Type B pancreatic cell (in vitro differentiated cells): ENCODE measurements at regions not wholly inside any gene's neighbourhood (a gene's known extent, or its start where the extent isn't known, plus 50 kb on each side); places are given as distances from the start of the nearest gene placed in this dataset.

Experiments
- DNase-seq: peaks from one replicate; pipeline ENCODE4 v3.0.0; 2021; ENCODE audit warnings: mixed read lengths; ENCODE audit not compliant: unreplicated experiment; ENCODE audit errors: extremely low spot score
- H3K27ac Mint-ChIP-seq: 2 replicates; pipeline ENCODE4 v1.8.0; 2021; ENCODE audit warnings: mild to moderate bottlenecking, mixed read lengths
- H3K27me3 Mint-ChIP-seq: 2 replicates; pipeline ENCODE4 v1.8.0; 2021; ENCODE audit warnings: mixed read lengths
- H3K36me3 Mint-ChIP-seq: 2 replicates; pipeline ENCODE4 v1.8.0; 2021; ENCODE audit warnings: mixed read lengths
- H3K4me1 Mint-ChIP-seq: one replicate; pipeline ENCODE4 v1.8.0; 2021; ENCODE audit warnings: mixed read lengths; ENCODE audit not compliant: unreplicated experiment
- H3K4me3 Mint-ChIP-seq: 2 replicates; pipeline ENCODE4 v1.8.0; 2021; ENCODE audit warnings: mild to moderate bottlenecking, mixed read lengths
- H3K9me3 Mint-ChIP-seq: 2 replicates; pipeline ENCODE4 v1.8.0; 2021; ENCODE audit warnings: mixed read lengths
- TF ChIP-seq, protein P1 (sequence below): fragments of 200-600 bp; sonication (generic); conservative IDR thresholded peaks from 2 replicates; pipeline ENCODE4 v1.5.0; 2021; ENCODE audit warnings: antibody characterized with exemption, mild to moderate bottlenecking

DNA sequence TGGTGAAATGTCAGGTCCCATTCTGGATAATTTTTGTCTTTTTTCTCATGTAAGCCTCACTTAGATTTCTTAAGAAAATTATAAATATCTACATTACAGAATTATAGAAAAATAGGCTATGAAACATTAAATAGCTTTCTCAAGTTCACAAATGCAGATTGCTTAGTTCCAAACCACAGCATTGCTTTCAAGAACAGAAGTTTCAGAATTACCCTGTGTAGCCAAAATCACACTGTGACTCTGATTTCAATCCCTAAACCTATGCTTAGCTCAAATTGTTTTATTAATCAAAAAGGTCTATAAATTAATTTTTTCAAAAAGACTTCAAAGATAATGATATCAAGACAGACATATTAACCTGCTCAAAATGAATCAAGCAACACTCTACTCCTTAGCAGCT, 881.2 kb upstream of the PCDH20 start:
- no peaks in the 10 kb centered on the region for H3K27me3 Mint-ChIP-seq
- TF ChIP-seq, protein P1, sequence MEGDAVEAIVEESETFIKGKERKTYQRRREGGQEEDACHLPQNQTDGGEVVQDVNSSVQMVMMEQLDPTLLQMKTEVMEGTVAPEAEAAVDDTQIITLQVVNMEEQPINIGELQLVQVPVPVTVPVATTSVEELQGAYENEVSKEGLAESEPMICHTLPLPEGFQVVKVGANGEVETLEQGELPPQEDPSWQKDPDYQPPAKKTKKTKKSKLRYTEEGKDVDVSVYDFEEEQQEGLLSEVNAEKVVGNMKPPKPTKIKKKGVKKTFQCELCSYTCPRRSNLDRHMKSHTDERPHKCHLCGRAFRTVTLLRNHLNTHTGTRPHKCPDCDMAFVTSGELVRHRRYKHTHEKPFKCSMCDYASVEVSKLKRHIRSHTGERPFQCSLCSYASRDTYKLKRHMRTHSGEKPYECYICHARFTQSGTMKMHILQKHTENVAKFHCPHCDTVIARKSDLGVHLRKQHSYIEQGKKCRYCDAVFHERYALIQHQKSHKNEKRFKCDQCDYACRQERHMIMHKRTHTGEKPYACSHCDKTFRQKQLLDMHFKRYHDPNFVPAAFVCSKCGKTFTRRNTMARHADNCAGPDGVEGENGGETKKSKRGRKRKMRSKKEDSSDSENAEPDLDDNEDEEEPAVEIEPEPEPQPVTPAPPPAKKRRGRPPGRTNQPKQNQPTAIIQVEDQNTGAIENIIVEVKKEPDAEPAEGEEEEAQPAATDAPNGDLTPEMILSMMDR: no peak
- H3K27ac Mint-ChIP-seq: no peak overlapping the region
- no peaks in the 10 kb centered on the region for H3K36me3 Mint-ChIP-seq
- no peaks in the 10 kb centered on the region for H3K9me3 Mint-ChIP-seq
- no peak for DNase-seq
- no peaks in the 10 kb centered on the region for H3K4me1 Mint-ChIP-seq
- no peak overlapping the region for H3K4me3 Mint-ChIP-seq

GRCh38 chr13:62294244-62294643, 878.6 kb upstream of the PCDH20 start:
- TF ChIP-seq, protein P1: no peak
- Mint-ChIP-seq H3K4me3 (no peak overlapping the region), H3K9me3 (peaks cover 3% of the 10 kb centered on the region), H3K27me3 (no peaks in the 10 kb centered on the region), H3K27ac (no peak overlapping the region), H3K4me1 (no peaks in the 10 kb centered on the region), H3K36me3 (no peaks in the 10 kb centered on the region)
- DNase-seq: no peak

DNA sequence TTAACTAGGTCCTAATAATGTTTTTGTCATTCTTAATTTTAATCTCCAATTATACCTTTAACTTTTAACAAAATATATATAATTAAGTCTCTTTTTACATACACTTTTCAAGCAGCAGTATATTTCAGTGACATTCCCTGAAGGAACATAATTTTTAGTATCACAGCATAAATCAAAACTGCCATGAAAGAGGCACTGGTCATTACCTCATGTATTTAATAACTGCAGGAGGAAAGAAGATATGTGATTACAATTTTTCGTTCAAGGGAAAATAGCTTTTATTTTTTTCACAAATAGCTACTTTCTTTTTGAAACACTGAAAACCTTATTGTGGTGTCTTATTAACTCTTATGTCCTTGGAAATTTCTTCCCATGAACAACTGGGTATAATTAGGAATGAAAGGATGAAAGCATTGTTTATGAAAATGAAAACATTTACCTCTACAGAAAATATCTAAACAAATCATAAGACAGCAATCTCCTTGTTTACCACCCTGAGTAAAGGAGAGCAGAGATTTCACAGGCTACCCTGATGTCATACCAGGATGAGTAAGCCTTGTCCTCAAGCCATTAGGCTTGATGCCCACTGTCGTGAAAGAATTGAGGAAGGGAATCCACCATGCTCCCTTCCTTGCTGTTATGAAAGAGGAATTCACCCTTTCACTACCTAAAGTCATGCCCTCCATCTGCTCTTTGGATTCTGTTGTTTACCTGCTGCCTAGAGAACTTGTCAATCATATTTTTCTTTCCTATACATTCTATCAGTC, 877.2 kb upstream of the PCDH20 start:
- Mint-ChIP-seq H3K27ac (no peak overlapping the region), H3K36me3 (no peaks in the 10 kb centered on the region), H3K9me3 (peaks cover 3% of the 10 kb centered on the region), H3K27me3 (no peaks in the 10 kb centered on the region), H3K4me1 (no peaks in the 10 kb centered on the region), H3K4me3 (no peak overlapping the region)
- no peak for DNase-seq
- TF ChIP-seq, protein P1: no peak

DNA sequence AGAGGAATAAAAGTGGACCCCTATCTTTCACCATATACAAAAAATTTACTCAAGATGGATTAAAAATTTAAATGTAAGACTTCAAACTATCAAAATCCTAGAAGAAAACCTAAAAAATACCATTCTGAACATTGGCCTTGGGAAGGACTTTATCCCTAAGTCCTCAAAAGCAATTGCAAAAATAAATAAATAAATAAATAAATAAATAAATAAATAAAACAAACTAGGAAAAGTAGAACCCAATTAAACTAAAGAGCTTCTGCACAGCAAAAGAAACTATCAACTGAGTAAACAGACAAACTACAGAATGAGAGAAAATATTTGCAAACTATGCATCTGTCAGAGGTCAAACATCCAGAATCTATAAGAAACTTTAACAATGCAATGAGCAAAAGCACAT, 874.9 kb upstream of the PCDH20 start:
- TF ChIP-seq, protein P1: no peak
- Mint-ChIP-seq H3K4me3 (no peak overlapping the region), H3K9me3 (peaks cover 3% of the 10 kb centered on the region), H3K27me3 (no peaks in the 10 kb centered on the region), H3K4me1 (no peaks in the 10 kb centered on the region), H3K36me3 (no peaks in the 10 kb centered on the region), H3K27ac (no peak overlapping the region)
- no peak for DNase-seq

DNA sequence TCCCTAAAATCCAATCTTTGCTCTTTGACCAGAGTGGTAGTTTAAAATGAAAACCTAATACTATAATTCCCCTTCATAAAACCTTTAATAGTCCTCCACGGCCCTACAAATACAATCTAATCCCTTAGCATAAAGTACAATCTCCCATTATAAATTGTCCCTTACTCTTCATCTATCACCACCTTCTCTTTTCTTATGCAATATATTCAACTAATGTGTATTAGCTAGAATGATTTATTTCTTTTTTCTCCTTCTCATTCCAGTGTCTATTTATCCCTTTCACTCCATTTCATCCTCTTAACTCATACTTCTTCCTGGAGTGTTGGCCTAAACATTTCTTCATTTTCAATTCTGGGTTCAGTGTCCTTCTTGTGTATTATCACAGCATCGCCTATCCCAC, 872.1 kb upstream of the PCDH20 start:
- H3K9me3 Mint-ChIP-seq: peaks cover 3% of the 10 kb centered on the region
- H3K27ac Mint-ChIP-seq: no peak overlapping the region
- H3K4me3 Mint-ChIP-seq: no peak overlapping the region
- no peaks in the 10 kb centered on the region for H3K36me3 Mint-ChIP-seq
- no peaks in the 10 kb centered on the region for H3K4me1 Mint-ChIP-seq
- TF ChIP-seq, protein P1: no peak
- no peak for DNase-seq
- no peaks in the 10 kb centered on the region for H3K27me3 Mint-ChIP-seq

- Mint-ChIP-seq H3K4me3 (no peak overlapping the region), H3K27me3 (no peaks in the 10 kb centered on the region), H3K36me3 (no peaks in the 10 kb centered on the region), H3K27ac (no peak overlapping the region), H3K4me1 (no peaks in the 10 kb centered on the region), H3K9me3 (no peaks in the 10 kb centered on the region)
- DNase-seq: no peak
- TF ChIP-seq, protein P1: no peak
These were observed 864.9 kb upstream of the PCDH20 start for GRCh38 chr13:62280590-62280989.
